GM21360 (cell line): ENCODE measurements at regions not wholly inside any gene's neighbourhood (a gene's known extent, or its start where the extent isn't known, plus 50 kb on each side); places are given as distances from the start of the nearest gene placed in this dataset.
"Not testable (repeated sequence)": the region's sequence is repeated elsewhere in the genome, so short reads cannot be mapped to it uniquely, and the experiment has no call there.

ENCODE experiments used
- ATAC-seq: cut with Tn5 transposase; IDR thresholded peaks from one replicate; pipeline ENCODE4 v1.9.1; 2021; ENCODE audit warnings: mild to moderate bottlenecking, moderate library complexity; ENCODE audit not compliant: unreplicated experiment

DNA sequence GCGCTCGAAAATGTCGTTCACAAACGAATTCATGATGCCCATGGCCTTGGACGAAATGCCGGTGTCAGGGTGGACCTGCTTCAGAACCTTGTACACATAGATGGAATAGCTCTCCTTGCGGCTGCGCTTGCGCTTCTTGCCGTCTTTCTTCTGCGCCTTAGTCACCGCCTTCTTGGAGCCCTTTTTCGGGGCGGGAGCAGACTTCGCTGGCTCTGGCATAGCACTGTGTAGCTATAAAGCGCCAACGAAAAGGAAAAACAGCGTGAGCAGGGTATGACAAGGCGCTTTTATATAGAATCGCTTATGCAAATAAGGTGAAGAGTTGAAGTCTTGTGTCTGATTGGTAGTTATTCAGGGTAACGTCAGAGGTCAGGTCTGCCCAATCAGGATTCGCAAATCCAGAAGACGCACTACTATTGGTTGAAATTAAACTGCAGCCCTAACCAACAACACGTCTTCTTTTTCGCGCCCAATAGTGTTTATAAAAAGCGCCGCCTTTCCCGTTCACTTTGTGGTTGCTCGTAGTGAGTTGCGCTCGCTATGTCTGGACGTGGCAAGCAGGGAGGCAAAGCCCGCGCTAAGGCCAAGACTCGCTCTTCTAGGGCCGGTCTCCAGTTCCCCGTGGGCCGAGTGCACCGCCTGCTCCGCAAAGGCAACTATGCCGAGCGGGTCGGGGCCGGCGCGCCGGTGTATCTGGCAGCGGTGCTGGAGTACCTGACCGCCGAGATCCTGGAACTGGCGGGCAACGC lies 114.8 kb upstream of the PRSS16 start:
- ATAC-seq, result peak; percentile 68

- ATAC-seq, result no peak
Observed at GRCh38 chr6:27133281-27134227, 113.9 kb upstream of the PRSS16 start.

GRCh38 chr6:27135087-27135657 lies 112.3 kb upstream of the PRSS16 start:
- ATAC-seq, result no peak

DNA sequence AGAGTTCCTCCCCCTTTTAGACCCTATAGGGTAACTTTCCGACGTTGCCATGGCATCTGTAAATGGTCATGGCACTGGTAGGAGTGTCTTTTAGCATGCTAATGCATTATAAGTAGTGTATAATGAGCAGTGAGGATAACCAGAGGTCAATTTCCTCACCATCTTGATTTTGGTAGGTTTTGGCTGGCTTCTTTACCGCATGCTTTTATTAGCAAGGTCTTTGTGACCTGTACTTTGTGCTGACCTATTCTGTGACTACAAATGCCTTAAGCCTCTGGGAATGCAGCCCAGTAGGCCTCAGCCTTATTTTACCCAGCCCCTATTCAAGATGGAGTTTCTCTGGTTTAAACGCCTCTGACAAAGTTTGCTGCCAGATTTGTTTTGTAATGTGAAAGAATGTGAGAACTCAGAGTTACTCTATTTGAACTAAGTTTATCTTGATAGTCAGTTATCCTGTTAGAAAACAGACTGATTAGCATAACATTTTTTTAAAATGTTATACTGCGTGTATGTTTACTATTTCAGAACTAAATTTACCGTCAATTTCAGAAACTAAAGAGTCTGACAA lies 111.3 kb upstream of the PRSS16 start:
- ATAC-seq, result no peak

DNA sequence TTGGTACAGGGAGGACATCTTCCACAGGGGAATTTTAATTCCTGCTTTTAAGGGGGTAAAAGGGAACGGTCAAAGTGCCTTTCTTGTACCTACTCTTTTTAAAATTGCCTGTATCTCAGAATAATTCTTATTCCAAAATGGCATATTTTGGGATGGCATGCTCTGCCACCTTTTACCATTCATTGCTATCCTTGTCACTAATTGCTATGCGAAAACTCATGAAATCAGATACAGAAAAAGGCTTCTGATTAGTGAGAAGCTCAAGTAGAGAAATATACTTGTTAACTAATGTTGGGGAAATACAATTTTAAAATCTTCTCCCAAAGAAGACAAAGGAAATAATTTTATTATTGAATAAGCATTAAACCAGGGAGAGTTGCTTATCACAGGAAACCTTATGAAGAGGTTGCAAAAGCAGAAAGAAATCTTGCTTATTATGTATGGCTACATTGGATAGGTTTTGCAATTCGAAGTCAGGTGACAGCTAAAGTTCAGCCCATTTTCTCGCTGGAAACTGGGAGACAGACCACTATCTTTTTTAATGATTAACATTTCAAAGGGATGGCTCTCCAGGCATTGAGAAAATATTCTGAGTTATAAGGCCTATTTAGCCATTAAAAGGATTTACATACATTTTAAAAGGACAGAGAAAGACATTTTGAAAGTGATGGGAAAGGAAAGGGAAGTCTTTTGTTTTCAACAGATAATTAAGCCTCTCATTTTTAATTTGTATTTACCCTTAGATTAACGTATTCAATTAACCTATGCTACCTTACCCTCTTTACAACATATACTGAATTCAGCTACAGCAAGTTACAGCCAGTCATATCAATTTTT lies 110.3 kb upstream of the PRSS16 start:
- ATAC-seq, result no peak

GRCh38 chr6:27138406-27138805 lies 109.1 kb upstream of the PRSS16 start:
- no peak for ATAC-seq

- peak; percentile 48 for ATAC-seq
Observed at GRCh38 chr6:27138837-27139755, 108.4 kb upstream of the PRSS16 start.

- peak; percentile 15 for ATAC-seq
Observed at GRCh38 chr6:27139756-27140579, 107.5 kb upstream of the PRSS16 start.

- no peak for ATAC-seq
Observed at GRCh38 chr6:27140999-27141528, 106.4 kb upstream of the PRSS16 start.

GRCh38 chr6:27141529-27142015 lies 105.9 kb upstream of the PRSS16 start:
- ATAC-seq, result no peak

DNA sequence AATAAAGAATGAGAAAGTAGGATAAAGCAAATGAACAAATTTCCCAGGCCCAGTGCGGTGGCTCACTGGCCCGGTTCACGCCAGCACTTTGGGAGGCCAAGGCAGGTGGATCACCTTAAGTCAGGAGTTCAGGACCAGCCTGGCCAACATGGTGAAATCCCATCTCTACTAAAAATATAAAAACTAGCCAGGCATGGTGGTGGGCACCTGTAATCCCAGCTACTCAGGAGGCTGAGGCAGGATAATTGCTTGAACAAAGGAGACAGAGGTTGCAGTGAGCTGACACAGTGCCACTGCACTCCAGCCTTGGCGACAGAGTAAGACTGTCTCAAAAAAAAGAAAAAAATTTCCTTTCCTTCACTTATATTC lies 104.5 kb upstream of the PRSS16 start:
- not testable (repeated sequence) for ATAC-seq

DNA sequence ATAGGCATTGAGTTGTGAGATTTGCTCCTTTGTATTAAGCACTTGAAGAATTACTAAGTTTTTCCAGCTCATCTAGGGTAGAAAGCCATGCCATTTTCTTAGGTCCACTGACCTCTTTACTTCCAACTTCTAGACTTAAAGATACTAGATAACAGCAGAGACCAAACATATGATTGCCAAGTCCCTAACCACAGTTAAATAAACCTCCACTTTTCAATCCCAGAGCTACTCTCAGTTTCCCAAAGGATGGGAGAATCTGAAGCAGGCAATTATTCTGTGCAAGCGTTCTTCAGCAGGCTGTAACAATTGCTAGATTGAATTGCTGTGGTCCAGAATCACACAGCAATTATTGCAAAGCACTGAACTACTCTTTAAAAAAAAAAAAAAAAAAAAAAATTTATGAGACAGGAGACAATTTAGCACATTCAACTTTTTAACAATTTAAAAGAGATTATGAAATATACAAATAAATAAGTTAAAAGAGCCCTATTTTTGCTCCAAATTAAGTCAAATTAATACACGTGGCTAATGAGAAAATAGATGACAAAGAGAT lies 104.0 kb upstream of the PRSS16 start:
- ATAC-seq, result no peak

DNA sequence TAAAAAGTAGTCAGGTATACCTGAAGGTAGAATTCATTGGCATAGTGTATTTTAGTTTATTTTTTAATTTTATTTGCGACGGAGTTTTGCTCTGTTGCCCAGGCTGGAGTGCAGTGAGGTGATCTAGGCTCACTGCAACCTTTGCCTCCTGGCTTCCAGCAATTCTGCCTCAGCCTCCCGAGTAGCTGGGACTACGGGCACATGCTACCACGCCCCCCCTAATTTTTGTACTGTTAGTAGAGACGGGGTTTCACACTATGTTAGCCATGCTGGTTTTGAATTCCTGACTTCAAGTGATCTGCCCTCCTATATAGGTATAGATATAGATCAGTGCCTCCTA lies 102.8 kb upstream of the PRSS16 start:
- ATAC-seq, result no peak

DNA sequence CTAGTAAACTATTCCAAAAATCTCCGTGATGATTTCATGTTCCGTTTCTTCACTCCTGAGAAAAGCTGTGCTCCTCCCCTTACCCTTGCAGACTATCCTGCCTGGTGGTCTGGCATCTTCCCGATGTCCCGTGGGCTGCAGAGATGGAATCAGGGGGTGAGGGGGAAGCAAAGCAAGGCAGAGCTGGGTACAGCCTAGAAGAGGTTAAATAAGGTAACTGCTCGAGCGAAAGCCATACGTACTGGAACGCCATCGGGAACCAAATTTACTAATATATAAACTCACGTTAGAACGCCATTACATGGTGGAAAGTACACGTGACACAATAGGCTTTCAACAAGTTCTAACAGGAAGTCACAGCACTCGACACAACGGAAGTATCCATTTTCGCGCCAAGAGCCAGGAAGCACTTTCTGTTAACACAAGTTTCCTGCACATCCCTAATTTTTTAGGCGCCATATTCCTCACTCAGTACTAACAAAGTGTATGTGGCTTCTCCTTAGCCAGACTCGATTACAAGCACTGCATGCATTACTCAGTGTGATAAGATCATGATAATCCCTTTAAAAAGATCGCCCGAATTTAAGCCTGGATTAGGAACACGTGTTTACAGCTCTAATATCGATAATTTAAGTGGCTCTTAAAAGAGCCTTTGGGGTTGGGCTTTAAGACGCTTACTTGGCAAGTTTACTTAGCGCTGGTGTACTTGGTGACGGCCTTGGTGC lies 101.6 kb upstream of the PRSS16 start:
- no peak for ATAC-seq

GRCh38 chr6:27146456-27146705 lies 101.1 kb upstream of the PRSS16 start:
- ATAC-seq, result not testable (repeated sequence)

DNA sequence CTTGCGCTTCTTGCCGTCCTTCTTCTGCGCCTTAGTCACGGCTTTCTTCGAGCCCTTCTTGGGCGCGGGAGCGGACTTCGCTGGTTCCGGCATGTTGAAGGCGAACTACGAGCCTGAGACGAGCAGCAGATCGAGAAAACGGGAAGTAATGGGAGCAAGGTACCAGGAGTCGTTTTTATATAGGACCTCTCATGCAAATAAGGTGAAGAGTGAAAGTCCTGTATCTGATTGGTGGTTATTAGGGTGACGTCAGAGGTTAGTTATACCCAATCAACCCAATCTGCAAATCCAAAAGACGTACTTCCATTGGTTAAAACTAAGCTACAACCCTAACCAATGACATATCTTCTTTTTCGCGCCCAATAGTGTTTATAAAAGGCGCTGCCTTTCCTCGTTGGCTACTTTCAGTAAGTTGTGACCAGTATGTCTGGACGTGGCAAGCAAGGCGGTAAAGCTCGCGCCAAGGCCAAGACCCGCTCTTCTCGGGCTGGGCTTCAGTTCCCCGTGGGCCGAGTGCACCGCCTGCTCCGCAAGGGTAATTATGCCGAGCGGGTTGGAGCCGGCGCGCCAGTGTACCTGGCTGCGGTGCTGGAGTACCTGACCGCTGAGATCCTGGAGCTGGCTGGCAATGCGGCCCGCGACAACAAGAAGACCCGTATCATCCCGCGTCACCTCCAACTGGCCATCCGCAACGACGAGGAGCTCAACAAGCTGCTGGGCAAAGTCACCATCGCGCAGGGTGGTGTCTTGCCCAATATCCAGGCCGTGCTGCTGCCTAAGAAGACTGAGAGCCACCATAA lies 100.6 kb upstream of the PRSS16 start:
- ATAC-seq, result peak; percentile 66

- no peak for ATAC-seq
Observed at GRCh38 chr6:27148404-27148795, 99.1 kb upstream of the PRSS16 start.
